ENCODE measurements at regions not wholly inside any gene's neighbourhood (a gene's known extent, or its start where the extent isn't known, plus 50 kb on each side); places are given as distances from the start of the nearest gene placed in this dataset.
"Not testable (repeated sequence)": the region's sequence is repeated elsewhere in the genome, so short reads cannot be mapped to it uniquely, and the experiment has no call there.

DNA sequence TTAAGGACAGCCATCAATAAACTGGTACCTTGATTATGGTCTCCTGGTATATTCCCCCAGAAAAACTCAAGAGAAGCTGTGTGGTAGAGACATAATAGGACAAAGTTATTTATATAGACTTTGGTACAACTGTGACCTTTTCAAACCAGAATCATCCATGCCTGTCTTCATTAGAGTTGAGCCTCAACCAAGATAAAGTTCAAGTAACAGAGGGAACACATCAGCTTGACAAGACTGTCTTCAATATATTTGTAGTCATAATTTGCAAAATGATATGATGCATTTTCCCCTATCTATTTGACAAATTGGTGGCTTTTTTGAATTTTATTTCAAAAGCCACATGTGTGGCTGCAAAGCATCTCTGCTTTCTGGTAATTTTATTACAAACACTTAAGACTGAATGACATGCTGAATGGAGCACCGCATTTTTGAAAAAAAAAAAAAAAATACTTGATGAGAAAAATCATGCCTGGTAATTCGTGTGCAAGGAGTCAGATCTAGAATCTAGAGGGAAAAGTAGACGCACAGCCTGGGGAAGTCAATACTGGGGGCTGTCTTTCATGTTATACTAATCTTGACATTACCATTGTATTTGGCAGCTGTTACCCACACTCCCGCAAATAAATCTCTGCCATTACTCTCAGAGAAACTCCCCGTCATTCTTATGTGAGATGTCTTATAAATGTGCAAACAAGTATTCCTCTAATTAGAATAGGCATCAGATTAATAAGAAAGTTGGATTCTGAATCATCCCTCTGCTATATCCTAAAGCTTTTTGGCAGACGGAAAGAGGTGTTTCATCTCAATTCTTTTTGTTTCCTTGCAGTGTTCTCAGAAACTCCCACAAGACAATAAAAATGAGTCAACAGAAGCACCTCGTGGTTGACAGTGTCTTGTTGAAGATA lies 554.8 kb upstream of the CBLB start:
- DNase-seq: no peak

DNA sequence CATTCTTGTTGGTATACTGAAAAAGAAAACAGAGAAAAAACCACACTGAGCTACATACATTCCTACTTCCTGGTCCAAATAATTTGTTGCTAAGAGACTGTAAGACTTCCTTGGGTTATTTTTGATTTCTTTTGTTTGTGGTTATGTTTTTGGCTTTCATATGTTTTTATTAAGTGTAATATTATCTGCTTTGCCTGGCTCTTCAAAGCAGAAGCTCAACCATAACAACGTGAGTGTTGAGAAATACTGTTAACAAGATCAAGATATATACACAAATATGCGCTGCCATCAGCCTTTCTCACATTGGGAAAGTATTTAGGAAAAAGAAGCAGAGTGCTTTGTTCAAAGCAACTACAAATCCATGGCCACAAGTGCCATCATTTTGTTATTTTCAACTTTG lies 556.2 kb upstream of the CBLB start:
- DNase-seq: peak; percentile 40

DNA sequence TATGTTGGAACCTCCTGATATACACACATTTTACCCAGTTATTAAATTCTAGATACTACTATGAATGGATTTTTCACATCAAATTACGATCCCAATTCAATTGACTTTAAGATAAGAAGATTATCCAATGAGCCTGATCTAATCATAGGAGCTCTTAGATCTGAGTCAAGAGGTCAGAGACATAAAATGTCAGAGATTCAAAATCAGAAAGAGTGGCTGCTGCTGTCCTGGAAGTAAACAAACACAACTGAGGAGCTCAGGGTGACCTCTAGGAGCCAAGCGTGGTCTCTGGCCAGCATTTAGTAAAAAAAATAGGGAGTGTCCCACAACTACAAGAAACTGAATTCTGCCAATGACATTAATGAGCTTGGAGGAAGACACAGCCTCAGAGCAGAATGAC lies 557.1 kb upstream of the CBLB start:
- DNase-seq: no peak

DNA sequence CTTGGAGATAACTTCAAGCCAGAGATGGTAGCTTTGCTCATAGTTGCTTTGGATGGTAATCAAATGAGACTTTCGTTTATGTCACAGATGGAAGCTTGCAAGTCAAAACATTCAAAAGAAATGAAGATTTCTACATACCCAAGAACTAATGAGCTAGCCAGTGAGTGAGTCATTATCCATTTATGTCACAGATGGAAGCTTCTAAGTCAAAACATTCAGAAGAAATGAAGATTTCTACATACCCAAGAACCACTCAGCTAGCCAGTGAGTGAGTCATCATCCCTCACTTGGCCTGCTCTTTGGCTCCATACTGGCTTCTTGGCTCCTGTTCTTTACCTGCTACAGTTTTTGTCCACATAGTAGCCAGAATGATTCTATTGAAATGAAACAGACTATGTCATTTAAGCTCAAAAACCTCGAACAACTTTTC lies 559.8 kb upstream of the CBLB start:
- peak; percentile 37 for DNase-seq

DNA sequence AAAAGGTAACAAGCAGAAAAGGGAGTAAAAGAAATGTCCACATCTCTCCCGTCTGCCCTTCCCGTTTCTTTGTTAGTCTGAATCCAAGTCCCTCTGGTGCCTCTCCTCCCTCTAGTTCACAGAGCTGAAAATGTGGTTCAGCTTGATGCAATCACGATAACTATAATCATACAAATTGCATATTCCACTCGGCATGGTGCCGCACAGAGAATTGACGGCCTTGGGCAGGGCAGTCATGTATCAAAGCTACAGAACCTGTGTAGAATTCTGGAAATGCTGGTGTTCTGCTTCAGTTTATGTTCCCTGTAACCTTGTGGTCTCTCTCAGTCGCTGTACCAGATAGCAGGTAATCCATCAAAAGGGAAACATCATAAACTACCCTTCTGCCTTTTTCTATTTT lies 562.9 kb upstream of the CBLB start:
- no peak for DNase-seq

DNA sequence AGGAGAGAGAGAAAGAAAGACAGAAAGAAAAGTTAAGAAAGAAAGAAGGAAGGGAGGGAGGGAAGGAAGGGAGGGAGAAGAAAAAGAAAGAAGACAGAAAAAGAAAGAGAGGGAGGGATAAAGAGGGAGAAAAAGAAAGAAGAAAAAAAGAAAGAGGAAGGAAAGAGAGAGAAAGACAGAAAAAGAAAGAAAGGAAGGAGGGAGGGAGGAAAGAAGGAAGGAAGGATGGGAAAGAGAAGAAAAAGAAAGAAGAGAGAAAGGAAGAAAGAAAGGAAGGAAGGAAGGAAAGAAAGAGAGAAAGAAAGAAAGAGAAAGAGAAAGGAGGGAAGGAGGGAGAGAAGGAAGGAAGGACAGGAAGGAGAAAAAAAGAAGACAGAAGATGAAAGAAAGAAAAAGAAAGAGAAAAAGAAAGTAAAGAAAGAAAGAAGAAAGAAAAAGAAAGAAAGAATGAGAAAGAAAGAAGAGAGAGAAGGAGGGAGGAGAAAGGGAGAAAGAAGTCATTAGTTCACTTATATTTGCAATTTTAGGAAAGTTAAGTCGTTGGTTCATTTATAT lies 567.2 kb upstream of the CBLB start:
- no peak for DNase-seq

DNA sequence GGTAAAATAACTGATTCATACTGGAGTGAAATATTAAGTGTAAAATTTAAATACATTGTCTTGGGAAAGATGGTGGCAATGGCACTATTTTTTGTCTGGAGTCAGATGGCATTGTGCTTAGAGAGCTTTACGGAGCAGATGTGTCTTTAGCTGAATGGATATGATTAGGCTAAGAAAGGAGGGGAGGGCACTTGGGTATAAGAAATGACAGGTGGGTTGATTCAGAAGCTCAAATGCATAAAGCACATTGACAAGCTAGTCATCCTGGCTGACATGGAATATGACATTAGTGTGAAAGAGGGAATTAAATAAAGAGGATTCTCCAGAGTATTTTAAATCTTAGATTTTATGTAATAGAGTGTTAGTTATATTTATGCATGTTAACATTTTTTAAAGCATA lies 570.1 kb upstream of the CBLB start:
- DNase-seq: peak; percentile 70

DNA sequence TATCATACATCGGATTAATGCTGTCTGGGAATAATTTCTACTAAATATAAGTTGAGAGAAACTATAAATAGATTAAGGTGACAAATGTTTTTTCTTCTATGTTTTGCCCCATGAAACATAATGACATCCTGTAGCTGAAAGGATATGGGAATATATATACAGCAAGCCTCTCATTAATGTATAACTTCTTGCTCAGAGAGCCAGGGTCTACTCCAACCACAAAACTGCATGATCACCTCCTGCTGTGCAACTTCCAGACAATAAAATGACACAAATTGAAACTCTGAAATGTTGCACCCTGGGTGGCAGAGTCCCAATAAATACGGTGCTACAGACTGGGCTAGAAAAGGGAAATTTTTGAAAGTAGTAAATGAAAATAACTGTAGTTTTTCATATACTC lies 571.9 kb upstream of the CBLB start:
- DNase-seq: no peak

DNA sequence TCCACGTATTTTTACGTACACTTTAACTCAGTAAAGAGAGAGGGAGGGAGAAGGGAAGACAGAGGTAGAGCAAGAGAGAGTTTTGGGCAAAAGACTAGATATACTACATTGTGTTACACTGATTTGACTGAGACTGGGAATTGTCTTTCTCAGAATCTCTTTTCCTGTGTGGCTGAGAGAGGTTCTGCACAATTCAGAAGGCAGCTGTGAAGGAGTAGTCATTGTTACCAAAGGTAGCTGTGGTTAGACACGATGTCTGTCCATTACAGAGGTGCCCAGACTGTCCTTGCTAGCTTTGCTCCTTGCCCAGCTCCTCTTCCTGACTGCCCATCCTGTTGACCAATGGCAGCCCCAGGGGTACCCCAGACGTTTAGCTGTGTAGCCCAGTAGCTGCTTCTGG lies 577.5 kb upstream of the CBLB start:
- no peak for DNase-seq

DNA sequence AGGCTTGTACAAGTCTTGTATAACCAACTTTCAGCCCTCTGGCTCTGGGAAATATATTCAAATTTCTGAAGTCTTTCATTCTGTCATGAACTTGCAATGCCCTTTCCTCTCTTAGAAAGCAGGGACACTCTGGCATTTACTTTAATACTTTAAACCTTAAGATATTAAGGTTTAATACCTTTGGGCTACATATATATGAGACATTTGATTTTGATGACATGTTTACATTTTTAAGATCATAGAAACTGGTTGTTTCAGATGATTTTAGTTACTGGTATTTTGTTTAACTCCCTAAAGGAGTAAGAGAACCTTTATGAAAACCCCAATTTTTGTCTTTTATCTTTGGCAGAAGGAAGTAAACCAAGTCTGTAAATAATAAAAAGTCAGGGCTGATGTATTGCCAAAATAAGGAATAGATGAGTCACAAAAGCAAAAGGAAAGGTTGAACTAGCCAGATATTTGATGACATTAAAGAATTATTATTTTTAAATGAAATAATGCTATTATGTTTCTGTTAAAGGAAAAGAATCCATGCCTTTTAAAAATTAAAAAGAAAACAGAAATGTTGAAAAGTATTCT lies 579.0 kb upstream of the CBLB start:
- peak; percentile 21 for DNase-seq

DNA sequence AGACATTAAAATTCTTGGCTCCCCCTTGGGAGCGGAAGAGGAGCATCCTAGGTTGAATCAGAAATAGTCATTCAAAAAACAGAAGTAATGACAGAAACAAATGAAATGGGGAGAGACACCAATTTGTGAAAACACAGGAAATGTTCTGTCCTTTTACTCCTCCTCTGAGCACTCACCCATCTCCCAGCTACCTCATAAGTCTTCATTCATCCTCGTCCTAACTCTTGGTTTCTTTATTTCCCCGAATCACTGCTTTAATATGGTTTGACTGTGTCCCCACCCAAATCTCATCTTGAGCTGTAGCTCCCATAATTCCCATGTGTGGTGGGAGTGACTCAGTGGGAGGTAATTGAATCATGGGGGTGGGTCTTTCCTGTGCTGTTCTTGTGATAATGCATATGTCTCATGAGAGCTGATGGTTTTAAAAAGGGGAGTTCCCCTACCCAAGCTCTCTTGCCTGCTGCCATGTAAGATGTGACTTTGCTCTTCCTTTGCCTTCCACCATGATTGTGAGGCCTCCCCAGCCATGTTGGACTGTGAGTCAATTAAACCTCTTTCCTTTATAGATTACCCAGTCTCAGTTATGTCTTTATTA lies 579.7 kb upstream of the CBLB start:
- not testable (repeated sequence) for DNase-seq

DNA sequence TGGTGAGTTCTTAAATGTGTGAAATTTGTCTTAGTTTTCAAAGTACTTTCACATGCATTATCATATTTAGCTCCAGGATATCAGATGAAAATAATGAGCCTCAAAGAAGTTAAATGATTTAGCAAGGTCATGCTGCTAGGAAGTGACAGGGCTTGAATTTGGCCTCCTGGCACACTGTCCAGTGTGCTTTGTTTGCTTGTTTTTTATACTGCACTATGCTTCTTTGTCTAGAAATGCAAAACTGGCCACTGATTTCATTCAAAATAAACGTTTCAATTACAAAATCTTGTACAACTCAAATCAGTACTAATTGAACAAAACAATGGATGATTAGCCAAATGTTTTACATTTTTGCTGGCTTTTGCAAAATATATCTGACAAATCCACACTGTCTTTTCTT lies 583.3 kb upstream of the CBLB start:
- DNase-seq: no peak

DNA sequence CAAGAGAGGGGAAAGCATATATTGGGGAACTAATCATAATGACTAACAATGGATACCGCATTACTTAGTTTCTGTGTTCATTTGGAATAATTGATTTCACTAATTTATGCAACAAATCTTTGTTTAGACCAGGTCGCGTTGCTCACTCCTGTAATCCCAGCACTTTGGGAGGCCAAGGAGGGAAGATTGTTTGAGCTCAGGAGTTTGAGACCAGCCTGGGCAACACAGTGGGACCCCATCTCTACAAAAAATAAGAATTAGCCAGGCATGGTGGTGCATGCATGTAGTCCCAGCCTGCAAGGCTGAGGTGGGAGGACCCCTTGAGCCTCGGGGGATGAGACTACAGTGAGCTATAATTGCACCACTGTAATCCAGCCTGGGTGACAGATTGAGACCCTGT lies 585.7 kb upstream of the CBLB start:
- no peak for DNase-seq

DNA sequence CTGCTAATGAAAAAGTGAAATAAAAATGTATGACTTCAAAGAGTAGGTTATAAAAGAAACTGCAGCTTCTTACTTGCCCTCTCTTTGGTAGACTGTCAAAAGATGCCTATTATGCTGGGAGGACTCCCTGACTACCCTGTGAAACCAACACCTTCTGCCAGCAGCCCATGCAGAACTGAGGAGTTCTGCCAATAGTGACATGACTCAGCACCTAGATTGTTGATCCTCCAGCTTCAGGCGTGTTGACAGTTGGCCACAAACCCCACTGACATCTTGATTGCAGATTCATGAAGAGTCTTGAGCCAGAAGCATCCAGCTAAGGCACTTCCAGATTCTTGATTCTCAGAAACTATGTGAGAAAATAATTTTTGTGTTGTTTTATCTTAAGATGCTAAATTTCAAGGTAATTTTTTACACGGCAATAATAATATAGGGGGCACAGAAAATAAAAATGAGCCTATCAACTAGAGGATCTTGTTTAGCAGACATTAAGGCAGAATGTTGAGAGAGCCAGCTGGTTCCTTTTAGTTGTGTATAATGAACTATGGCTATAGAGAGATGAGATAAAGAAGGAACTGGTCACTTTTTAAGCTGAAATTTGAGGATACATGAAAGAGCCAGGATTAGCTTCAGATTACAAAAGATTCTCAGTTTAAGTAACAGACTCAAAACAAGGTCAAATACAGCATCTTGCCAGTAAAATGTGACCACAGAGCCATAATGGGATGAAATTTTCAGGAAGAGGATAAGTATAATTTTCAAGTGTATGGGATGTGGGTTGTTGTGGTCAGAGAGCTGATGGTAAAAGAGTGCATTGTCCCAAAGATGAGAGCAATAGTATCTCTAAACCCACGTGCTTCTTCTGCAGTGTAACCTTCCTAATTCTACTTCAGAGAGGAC lies 588.7 kb upstream of the CBLB start:
- no peak for DNase-seq

DNA sequence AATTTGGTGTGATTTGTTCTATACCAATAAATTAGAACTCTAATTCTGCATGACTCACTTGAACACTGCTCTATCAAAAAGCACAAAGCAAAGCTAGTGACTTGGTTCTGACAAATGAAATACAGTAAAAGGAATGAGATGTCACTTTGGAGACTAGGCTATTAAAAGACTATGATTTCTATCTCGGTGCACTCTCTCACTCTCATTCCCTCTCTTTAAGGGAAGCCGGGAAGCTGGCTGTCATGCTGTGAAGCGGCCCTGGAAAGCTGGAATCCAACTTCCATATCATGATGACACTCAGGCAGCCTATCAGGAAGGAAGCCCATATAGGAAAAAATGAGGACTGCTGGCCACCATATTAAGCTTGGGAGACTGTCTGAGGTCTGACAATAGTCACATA lies 590.1 kb upstream of the CBLB start:
- DNase-seq: no peak

DNA sequence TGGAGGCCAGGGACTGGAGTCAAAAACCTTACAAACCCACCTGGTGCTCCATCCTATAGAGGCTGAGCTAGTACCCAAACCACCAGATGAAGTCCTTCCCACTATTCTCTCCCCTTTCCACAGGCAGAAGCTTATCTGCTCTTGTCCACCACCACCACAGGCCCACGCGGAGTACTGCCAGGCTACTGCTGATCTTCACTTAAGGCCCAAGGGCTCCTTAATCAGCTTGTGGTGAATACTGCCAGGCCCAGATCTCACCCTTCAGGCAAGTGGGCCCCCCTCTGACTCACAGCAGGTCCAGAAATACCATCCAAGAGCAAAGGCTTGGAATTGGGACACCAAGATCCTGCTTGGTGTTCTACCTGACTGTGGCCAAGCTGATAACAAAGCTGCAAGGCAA lies 598.1 kb upstream of the CBLB start:
- no peak for DNase-seq

DNA sequence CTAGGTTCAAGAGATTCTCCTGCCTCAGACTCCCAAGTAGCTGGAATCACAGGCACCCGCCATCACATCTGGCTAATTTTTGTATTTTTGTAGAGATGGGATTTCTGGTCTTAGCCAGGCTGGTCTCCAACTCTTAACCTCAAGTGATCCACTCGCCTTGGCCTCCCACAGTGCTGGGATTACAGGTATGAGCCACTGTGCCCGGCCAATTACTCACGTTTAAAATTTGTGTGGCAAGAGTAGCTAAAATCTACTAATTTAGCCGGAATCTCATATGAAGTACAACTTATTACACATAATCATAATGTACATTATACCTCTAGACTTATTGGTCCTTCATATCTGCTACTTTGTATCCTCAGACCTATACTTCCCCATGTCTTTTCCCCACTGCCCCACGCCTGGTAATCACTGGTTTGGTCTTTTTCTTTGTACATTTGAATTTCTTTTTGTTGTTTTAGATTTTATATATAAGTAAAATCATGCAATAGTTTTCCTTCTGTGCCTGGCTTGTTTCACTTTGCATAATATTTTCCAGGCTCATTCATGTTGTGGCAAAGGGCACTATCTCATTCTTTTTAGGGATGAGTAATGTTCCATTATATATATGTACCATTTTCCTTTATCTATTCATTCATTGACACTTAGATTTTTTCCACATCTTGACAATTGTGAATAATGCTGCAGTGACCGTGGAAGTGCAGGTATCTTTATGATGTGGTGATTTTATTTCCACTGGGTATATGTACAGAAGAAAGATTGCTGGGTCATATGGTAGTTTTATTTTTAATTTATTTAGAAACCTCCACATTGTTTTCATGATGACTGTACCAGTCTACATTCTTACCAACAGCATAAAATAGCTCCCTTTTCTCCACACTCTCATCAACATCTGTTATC lies 605.0 kb upstream of the CBLB start:
- DNase-seq: no peak

DNA sequence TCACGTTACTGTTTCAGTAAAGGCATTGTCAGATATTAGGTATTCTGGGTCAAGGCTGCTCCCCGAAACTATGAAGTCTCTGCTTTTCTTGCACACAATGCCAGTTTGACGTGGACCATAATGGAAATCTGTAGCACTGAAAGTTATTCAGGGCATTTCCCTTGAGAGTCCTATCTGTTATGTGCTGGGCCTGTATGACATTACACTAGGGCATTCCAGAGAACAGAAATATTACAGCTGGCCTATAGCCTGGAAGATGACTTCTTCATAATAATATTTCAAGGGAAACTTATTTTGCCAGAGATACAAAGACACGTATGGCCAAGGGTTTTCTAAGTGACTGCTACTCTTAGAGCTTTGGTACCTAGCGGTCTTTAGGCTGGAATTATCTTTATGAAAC lies 613.6 kb upstream of the CBLB start:
- DNase-seq: no peak

DNA sequence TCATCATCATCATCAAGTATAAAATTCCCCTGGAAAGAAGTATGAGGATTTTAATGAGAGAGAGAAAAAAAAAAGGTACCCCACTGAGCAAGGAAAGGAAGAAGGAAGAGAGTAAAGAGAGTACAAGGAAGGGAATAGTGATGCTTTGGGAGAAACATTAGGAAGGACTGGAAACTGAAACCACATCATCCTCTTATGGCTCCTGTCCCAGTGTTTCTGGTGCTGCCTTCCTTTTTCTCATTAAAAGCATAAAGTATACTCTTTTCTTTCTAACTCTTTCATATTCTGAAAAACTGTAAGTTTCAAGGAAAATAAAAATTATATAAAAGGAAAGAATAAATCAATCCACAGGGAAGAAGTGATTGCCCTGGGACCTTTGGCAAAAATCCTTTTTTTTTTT lies 616.4 kb upstream of the CBLB start:
- DNase-seq: no peak

DNA sequence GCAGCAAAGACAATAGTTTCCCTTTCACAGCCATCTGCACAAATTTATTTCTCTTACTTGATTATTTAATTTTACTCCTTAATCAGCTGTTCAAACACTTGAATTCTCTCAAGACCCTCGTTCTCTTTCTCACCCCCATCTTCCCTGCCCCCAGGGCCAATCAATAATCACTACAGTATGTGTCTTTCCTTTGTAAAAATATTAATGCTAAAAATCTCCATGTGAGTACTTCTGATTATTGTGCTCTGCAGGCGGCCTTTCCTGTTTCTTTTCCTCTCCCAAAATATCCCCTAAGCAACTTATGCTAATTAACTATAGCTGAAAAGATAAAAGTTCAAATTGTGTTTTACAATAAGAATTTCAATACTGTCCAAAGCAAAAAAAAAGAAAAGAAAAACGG lies 617.0 kb upstream of the CBLB start:
- DNase-seq: peak; percentile 15

DNA sequence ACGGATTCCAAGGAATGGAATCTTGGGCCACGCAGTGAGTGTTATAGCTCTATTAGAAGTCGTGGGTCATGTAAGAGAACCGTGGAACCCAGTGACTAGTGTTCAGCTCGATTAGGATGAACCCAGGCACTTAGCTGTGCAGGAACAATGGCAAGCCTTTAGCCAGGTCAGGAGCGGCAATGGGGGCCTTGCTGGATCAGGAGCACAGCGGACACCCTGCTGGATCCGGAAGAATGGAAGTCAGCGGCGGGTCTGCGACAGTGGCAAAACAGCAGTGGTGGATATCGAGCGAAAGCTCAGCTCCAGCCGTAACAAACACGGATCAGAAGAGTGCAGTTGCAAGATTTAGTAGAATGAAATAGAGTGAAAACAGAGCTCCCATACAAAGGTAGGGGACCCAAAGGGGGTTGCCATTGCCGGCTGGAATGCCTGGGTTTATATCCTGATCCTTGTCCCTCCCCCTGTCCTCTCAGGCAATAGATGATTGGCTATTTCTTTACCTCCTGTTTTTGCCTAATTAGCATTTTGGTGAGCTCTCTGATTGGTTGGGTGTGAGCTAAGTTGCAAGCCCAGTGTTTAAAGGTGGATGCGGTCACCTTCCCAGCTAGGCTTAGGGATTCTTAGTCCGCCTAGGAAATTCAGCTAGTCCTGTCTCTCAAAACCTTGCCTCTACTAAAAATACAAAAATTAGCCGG lies 618.3 kb upstream of the CBLB start:
- DNase-seq: not testable (repeated sequence)
